ENCODE measurements at regions not wholly inside any gene's neighbourhood (a gene's known extent, or its start where the extent isn't known, plus 50 kb on each side); places are given as distances from the start of the nearest gene placed in this dataset.
"Not testable (repeated sequence)": the region's sequence is repeated elsewhere in the genome, so short reads cannot be mapped to it uniquely, and the experiment has no call there.

- DNase-seq (ENCODE audit: low read depth): no peak
- in situ Hi-C loops (cut with HindIII; ENCODE audit: low pct_unique_long_range_greater_than_20kb, low sequenced_read_pairs): no loop called here
Measured at GRCh38 chr1:189656628-189657530, 820.8 kb downstream of the BRINP3 start.

DNA sequence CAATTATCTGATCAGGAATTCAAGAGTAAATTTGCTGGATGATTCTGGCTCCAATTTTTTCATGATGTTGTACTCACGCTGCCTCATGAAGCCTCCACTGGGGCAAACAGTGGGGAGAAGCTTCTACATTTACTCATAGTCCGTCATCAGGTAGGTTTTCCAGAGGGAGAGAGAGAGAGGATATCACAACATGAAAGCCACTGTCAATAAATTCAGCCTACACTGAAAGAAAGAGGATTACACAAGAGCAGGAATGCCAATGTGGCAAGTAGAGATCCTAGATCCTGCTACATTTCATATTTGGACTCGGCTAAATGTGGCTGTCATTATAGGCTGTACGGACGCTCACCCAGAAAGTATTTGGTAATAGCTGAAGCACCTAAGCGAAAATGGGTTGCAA, 819.9 kb downstream of the BRINP3 start:
- no peak for DNase-seq (ENCODE audit: low read depth)
- in situ Hi-C loops (cut with HindIII; ENCODE audit: low pct_unique_long_range_greater_than_20kb, low sequenced_read_pairs): no loop called here

DNA sequence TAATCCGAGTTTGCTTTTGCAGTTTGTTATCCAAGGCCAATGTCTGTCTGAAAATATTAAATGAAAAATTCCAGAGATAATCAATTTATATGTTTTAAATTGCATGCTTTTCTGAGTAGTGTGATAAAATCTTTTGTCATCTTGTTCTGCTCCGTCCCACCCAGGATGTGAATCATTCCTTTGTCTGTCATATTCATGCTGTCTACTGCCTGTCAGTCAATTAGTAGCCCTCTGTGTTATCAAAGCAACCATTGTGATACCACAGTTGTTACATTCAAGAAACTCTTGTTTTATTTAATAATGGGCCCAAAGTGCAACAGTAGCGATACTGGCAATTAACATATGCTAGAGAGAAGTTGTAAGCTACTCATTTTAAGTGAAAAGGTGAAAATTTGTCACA, 819.3 kb downstream of the BRINP3 start:
- in situ Hi-C loops (cut with HindIII; ENCODE audit: low pct_unique_long_range_greater_than_20kb, low sequenced_read_pairs): no loop called here
- no peak for DNase-seq (ENCODE audit: low read depth)

- no peak for DNase-seq (ENCODE audit: low read depth)
- in situ Hi-C loops (cut with HindIII; ENCODE audit: low pct_unique_long_range_greater_than_20kb, low sequenced_read_pairs): no loop called here
Measured at GRCh38 chr1:189659731-189660130, 817.9 kb downstream of the BRINP3 start.

- in situ Hi-C loops (cut with HindIII; ENCODE audit: low pct_unique_long_range_greater_than_20kb, low sequenced_read_pairs): no loop called here
- peak; percentile 25 for DNase-seq (ENCODE audit: low read depth)
Measured at GRCh38 chr1:189662190-189662589, 815.5 kb downstream of the BRINP3 start.

DNA sequence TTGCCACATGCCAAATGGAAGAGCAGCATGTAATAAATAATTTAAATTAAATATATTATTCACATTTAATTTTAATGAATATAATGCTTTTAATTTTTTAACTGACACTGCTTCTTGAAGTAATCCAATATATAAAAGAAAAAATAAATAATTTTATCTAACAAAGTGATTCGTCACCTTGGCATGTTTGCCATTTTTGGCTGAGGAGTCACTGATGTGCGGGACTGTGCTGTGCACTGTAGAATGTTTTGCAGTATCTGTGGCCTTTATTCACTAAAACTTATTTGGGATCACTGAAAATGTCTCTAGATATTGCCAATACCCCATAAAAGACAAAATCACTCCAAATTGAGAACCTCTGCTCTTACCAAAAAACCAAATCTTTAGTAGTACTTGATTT, 807.8 kb downstream of the BRINP3 start:
- DNase-seq (ENCODE audit: low read depth): no peak
- in situ Hi-C loops (cut with HindIII; ENCODE audit: low pct_unique_long_range_greater_than_20kb, low sequenced_read_pairs): no loop called here

- no peak for DNase-seq (ENCODE audit: low read depth)
- in situ Hi-C loops (cut with HindIII; ENCODE audit: low pct_unique_long_range_greater_than_20kb, low sequenced_read_pairs): no loop called here
Measured at GRCh38 chr1:189673217-189673616, 804.4 kb downstream of the BRINP3 start.

DNA sequence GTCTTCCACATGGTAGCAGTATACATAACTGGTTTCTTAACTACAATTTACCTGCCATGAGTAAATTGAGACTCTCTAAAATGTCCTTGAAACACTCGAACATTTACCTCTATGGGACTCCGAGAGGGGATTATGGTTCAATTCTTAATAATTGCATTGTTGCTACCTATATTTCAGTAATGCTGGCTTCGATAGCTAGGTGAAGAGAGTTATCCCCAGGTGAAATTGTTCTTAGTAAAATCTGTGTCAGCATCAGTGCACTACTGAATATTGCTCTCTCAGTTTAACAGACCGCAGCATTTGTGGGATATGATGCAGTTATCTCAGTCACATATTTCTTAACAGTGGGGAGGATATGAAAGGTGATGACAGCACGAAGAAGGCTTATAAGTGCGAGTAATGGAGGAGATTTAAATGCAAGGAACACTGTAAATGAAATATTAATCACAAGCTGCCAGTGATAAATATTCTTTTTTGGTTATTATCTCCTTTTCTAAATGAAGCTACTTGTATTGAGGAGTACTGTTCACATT, 801.9 kb downstream of the BRINP3 start:
- no peak for DNase-seq (ENCODE audit: low read depth)
- in situ Hi-C loops (cut with HindIII; ENCODE audit: low pct_unique_long_range_greater_than_20kb, low sequenced_read_pairs): no loop called here

GRCh38 chr1:189678779-189679178, 798.9 kb downstream of the BRINP3 start:
- no peak for DNase-seq (ENCODE audit: low read depth)
- in situ Hi-C loops (cut with HindIII; ENCODE audit: low pct_unique_long_range_greater_than_20kb, low sequenced_read_pairs): no loop called here

DNA sequence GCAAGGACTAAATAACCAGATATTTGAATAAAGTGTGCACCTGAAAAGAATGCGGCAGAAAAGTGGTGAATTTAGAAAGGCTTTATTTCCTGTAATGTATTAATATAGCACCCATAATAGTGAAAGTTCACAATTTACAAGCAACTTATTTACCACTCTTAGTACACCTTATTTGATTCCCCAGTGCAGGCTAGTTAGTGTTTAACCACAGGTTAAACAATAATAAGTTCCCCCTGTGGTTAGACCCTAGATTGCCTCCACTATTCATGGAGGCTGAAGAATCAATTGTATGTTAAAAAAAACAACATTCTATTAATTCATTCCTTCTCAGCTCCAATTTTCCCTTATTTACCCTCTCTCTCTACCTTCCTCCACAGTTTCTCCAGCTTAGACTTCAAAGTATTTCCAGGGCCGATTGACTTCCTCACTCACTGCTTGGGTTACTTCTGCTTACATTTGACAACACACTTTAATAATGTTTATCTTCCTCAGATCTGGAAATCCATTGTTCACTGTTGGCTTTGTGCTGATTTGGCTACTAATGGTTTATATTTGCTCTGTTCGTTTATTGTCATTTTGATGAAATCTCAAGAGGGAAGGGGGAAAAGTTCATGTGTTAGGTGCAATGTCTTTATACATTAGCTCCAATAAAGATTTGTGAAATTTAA, 796.3 kb downstream of the BRINP3 start:
- in situ Hi-C loops (cut with HindIII; ENCODE audit: low pct_unique_long_range_greater_than_20kb, low sequenced_read_pairs): no loop called here
- DNase-seq (ENCODE audit: low read depth): peak; percentile 39

GRCh38 chr1:189682591-189682990, 795.1 kb downstream of the BRINP3 start:
- in situ Hi-C loops (cut with HindIII; ENCODE audit: low pct_unique_long_range_greater_than_20kb, low sequenced_read_pairs): no loop called here
- DNase-seq (ENCODE audit: low read depth): no peak

GRCh38 chr1:189686288-189686687, 791.4 kb downstream of the BRINP3 start:
- in situ Hi-C loops (cut with HindIII; ENCODE audit: low pct_unique_long_range_greater_than_20kb, low sequenced_read_pairs): no loop called here
- no peak for DNase-seq (ENCODE audit: low read depth)

GRCh38 chr1:189693140-189693539, 784.5 kb downstream of the BRINP3 start:
- no peak for DNase-seq (ENCODE audit: low read depth)
- in situ Hi-C loops (cut with HindIII; ENCODE audit: low pct_unique_long_range_greater_than_20kb, low sequenced_read_pairs): no loop called here

DNA sequence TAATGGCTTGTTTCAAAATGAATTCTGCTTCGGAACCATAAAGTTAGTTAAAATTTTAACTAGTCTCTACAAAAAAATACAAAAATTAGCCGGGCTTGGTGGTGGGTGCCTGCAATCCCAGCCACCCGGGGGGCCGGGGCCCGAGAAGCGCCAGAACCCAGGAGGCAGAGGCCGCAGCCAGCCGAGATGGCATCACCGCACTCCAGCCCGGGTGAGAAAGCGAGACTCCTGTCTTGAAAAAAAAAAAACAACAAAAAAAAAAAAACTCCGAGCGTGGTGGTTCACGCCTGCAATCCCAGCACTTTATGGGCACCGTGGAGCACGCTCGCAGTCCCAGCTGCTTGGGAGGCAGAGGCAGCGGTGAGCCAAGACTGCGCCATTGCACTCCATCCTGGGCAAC, 781.4 kb downstream of the BRINP3 start:
- in situ Hi-C loops (cut with HindIII; ENCODE audit: low pct_unique_long_range_greater_than_20kb, low sequenced_read_pairs): no loop called here
- no peak for DNase-seq (ENCODE audit: low read depth)

DNA sequence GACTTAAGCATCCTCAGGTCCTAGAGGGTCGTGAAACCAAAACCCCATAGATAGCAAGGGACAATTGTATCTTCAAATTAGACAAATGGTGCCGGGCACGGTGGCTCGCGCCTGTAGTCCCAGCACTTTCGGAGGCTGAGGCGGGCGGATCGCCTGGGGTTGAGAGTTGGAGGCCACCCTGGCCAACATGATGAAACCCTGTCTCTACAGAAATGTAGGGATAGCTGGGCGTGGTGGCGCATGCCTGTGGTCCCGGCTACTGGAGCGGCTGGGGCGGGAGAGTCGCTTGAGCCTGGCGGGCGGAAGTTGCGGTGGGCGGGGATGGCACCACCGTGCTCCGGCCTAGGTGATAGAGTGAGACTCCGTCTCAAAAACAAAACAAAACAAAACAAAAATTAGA, 780.6 kb downstream of the BRINP3 start:
- DNase-seq (ENCODE audit: low read depth): no peak
- in situ Hi-C loops (cut with HindIII; ENCODE audit: low pct_unique_long_range_greater_than_20kb, low sequenced_read_pairs): no loop called here

DNA sequence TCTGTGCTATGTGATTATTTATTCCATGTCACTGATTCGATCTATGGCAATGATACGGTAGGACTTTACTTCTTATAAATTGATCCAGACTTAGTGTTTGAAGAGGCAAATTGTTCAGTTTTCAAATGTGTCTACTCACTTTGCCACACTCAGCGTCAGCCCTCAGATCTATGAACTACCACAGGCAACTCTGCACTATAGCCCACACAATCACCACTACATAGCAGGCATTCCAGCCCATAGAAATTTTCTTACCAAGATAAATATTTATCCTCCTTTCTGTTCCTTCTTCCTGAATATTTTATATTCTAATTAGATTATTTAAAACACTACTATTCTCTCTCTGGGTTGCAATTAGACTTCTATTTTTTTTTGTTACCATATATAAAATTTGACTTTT, 776.1 kb downstream of the BRINP3 start:
- in situ Hi-C loops (cut with HindIII; ENCODE audit: low pct_unique_long_range_greater_than_20kb, low sequenced_read_pairs): no loop called here
- DNase-seq (ENCODE audit: low read depth): no peak

GRCh38 chr1:189706594-189706993, 771.1 kb downstream of the BRINP3 start:
- no peak for DNase-seq (ENCODE audit: low read depth)
- in situ Hi-C loops (cut with HindIII; ENCODE audit: low pct_unique_long_range_greater_than_20kb, low sequenced_read_pairs): no loop called here

DNA sequence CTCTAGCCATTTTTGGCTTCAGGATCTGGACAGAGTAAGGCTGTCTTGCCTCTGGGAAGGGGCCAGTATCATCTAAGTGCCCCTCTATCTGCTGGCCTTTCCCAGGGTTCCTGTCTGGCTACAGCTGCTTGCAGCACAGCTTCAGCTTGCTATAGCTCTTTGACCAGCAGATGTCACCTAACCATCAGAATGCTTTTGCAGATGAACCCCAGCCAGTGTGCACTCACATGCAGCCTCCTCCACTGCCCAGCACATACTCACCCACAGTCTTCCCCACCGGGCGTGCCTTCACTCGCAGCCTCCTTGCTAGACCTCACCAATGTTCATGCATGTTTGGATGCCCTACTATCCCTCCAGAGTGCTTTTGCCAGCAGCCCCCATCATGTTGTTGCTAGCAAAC, 769.0 kb downstream of the BRINP3 start:
- DNase-seq (ENCODE audit: low read depth): no peak
- in situ Hi-C loops (cut with HindIII; ENCODE audit: low pct_unique_long_range_greater_than_20kb, low sequenced_read_pairs): no loop called here

DNA sequence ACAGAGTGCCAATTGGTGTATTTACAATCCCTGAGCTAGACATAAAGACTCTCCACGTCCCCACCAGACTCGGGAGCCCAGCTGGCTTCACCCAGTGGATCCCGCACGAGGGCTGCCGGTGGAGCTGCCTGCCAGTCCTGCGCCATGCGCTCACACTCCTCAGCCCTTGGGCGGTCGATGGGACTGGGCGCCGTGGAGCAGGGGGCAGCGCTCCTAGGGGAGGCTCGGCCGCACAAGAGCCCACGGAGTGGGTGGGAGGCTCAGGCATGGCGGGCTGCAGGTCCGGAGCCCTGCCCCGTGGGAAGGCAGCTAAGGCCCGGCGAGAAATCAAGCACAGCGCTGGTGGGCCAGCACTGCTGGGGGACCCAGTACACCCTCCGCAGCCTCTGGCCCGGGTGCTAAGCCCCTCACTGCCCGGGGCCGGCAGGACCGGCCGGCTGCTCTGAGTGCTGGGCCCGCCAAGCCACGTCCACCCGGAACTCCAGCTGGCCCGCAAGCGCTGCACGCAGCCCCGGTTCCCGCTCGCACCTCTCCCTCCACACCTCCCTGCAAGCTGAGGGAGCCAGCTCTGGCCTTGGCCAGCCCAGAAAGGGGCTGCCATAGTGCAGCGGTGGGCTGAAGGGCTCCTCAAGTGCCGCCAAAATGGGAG, 759.4 kb downstream of the BRINP3 start:
- DNase-seq (ENCODE audit: low read depth); in situ Hi-C loops (cut with HindIII; ENCODE audit: low pct_unique_long_range_greater_than_20kb, low sequenced_read_pairs): not testable (repeated sequence)
